SKM-1 treated with dmso at 0.1 percent for 144 hours (cell line): ENCODE measurements at regions not wholly inside any gene's neighbourhood (a gene's known extent, or its start where the extent isn't known, plus 50 kb on each side); places are given as distances from the start of the nearest gene placed in this dataset.
"Not testable (repeated sequence)": the region's sequence is repeated elsewhere in the genome, so short reads cannot be mapped to it uniquely, and the experiment has no call there.

Source experiments
- DNase-seq: peaks from one replicate; lab custom pipeline; 2025; ENCODE audit not compliant: unreplicated experiment; lab: John Stamatoyannopoulos, UW

DNA sequence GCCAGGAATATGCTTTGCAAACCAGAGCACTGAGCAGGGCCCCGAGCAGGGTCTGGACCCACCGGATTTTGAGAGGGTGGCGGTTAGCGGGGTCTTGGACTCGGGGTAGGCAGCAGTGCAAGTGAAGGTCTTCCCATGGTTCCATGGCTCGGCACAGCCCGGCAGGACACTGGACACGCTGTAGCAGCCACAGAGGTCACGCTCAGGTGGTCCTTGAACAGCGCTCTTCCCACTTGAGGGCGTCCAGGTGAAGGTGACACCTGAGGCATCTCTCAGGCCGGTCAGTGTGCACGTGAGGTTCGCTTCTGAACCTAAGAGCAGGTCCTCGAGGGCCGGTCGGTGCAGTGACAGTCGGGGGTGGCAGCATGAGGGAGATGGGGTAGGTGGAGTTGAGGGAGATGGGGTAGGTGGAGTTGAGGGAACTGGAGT, 181.4 kb downstream of the TMEM121 start:
- DNase-seq = not testable (repeated sequence)

DNA sequence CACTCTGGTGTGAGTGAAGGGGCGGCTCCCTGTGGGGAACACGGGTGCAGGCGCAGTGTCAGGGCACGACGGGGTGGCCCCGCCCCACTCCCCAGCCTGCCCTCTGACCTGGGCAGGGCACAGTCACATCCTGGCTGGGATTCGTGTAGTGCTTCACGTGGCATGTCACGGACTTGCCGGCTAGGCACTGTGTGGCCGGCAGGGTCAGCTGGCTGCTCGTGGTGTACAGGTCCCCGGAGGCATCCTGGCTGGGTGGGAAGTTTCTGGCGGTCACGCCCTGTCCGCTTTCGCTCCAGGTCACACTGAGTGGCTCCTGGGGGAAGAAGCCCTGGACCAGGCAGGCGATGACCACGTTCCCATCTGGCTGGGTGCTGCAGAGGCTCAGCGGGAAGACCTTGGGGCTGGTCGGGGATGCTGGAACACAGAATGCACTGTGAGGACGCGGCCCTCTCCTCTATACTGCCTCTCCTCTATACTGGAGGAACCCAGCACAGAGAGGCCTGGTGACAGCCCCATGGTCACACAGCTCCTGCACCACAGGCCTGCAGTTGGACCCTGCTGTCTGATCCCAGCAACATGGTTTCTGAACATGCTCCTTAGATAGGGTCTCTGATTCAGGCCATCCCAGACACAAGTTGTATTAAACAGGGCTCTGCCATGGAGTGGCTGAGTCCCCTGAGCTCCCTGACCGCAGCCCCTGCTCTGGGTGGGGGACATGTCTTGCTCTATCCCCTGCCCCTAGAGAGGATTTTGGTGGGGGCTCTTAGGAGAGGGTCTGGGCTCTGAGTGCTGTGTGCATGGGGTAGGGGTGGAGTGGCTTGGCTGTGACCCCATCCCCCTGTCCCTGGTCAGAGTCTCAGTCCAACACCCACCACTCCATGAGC, 182.1 kb downstream of the TMEM121 start:
- DNase-seq = not testable (repeated sequence)

DNA sequence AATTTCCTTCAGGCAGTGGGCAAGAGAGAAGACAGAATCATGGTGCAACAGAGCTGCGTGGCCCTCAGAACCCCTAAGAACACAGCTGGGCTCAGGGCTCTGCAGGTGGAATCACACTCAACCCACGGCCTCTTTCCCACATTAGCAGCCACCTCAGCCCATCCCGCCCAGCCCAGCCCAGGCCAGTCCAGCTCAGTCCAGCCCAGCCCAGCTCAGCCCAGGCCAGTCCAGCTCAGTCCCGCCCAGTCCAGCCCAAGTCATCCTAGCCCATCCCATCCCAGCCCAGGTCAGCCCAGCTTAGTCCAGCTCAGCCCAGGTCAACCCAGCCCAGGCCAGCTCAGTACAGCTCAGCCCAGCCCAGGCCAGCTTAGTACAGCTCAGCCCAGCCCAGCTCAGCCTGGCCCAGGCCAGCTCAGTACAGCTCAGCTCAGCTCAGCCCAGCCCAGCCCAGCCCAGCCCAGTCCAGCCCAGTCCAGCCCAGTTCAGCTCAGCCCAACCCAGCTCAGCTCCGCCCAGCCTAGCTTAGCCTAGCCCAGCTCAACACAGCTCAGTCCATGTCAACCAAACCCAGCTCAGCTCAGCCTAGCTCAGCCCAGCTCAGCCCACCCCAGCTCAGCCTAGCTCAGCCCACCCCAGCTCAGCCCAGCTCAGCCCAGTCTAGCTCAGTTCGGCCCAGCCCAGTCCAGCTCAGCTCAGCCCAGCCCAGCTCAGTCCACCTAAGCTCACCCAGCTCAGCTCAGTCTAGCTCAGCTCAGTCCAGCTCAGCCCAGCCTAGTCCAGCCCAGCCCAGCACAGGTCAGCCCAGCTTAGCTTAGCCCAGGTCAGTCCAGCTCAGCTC, 183.1 kb downstream of the TMEM121 start:
- no peak for DNase-seq

DNA sequence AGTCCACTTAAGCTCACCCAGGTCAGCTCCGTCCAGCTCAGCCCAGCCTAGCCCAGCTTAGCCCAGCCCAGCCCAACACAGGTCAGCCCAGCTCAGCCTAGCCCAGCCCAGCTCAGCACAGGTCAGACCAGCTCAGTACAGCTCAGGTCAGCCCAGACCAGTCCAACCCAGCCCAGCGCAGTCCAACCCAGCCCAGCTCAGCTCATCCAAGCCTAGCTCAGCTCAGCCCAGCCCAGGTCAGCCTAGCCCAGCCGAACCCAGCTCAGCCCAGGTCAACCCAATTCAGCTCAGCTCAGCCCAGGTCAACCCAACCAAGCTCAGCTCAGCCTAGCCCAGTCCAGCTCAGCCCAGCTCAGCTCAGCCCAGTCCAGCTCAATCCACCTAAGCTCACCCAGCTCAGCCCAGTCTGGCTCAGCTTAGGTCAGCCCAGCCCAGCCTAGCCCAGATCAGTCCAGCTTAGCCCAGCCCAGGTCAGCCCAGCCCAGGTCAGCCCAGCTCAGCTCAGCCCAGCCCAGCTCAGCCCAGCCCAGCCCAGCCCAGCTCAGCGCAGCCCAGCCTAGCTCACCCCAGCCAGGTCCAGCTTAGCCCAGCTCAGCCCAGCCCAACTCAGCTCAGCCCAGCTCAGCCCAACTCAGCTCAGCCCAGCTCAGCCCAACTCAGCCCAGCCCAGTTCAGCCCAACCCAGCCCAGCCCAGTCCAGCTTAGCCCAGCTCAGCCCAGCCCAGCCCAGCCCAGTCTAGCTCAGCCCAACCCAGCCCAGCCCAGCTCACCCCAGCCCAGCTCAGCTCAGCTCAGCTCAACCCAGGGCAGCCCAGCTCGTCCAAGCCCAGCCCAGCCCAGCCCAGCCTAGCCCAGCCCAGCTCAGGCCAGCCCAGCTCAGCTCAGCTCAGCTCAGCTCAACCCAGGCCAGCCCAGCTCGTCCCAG, 184.0 kb downstream of the TMEM121 start:
- no peak for DNase-seq

DNA sequence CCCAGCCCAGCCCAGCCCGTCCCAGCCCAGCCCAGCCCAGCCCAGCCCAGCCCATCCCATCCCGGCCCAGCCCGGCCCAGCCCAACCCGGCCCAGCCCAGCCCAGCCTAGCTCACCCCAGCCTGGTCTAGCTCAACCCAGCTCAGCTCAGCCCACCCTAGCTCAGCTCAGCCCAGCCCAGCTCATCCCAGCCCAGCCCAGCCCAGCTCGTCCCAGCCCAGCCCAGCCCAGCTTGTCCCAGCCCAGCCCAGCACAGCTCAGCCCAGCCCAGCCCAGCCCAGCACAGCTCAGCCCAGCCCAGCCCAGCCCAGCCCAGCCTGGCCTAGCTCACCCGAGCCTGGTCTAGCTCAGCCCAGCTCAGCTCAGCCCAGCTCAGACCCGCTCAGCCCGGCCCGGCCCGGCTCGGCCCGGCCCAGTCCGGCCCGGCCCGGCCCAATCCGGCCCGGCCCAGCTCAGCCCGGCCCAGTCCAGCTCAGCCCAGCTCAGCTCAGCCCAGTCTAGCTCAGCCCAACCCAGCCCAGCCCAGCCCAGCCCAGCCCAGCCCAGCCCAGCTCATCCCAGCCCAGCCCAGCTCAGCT, 184.7 kb downstream of the TMEM121 start:
- no peak for DNase-seq

DNA sequence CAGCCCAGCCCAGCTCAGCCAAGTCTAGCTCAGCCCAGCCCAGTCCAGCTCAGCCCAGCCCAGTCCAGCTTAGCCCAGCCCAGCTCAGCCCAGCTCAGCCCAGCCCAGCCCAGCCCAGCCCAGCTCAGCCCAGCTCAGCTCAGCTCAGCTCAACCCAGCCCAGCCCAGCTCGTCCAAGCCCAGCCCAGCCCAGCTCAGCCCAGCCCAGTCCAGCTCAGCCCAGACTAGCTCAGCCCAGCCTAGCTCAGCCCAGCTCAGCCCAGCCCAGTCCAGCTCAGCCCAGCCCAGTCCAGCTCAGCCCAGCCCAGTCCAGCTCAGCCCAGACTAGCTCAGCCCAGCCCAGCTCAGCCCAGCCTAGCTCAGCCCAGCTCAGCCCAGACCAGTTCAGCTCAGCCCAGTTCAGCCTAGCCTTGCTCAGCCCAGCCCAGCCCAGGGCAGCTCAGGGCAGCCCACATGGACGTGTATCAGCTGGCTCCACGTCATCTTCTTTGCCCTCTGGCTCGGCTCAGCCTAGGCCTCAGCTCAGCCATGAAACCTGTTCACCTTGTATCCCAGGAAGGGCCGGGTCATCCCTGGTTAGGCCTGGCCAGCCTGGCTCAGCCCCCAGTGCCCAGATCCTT, 185.6 kb downstream of the TMEM121 start:
- DNase-seq = no peak

DNA sequence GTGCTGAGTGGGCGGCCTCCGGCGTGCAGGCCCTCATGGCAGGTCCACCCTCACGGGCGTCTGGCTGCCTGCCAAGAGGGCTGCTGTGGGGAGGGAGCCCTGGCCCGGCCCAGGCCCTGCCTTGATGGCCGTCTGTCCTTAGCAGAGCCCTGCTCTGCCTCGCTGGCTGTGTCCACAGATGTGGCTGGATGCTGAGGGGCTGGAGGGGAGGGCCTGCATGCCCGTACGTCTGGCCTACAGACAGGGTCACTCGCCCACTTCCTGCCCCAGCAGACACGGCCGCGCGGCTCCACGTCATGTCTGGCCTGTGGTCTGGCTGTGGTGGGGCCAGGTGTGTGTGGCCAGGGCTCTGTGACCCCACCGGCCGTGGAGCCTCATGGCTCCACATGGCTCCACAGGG, 186.3 kb downstream of the TMEM121 start:
- not testable (repeated sequence) for DNase-seq

DNA sequence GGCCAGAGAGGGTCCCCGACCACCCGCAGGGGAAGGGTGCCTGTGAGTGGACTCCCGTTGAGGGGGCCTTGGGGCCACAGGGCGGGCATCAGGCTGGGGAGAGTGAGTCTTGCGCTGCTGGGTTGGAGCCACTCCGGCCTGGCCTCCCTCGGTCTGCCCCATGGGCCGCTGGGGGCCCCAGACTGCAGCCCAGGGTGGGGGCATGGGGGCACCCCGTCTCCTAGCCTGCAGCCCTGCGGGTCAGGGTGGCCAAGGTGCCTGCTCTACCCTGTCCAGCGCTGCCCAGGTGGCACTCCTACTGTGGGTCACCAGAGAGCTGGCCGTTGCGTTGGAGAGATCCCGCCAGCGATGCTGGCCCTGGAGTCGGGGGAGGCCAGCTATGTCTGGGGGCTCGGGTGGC, 186.8 kb downstream of the TMEM121 start:
- not testable (repeated sequence) for DNase-seq

DNA sequence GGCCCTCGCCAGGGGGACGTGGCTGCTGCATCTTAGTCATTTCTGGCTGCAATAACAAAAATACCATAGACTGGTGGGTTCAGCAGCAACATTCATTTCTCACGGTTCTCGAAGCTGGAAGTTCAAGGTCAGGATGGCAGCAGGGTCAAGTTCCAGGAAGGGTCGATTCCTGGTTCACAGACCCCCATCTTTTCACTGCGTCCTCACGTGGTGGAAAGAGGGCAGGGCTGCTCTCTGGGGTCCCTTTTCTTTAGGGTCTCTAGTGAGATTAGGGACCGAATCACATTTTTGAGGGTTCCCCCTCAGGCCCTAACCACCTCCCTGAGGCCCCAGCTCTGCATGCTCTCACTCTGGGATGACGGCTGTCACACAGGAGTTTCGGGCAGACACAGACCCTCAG, 187.5 kb downstream of the TMEM121 start:
- DNase-seq = not testable (repeated sequence)

DNA sequence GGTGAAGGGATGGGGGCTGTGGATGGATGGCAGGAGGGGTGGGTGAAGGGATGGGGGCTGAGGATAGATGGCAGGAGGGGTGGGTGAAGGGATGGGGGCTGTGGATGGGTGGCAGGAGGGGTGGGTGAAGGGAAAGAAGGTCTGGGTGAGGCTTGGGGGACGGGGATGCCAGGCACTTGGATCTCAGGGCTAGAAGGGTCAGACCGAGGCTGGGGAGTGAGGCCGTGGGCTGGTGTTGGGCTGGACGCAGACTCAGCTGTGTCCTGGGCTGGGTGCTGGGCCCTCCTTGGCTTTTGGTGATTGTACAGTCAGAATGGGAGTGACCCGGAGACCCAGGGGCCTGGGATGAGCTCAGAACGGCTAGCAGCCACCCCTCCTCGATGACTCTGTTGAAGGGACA, 192.4 kb downstream of the TMEM121 start:
- DNase-seq = not testable (repeated sequence)

DNA sequence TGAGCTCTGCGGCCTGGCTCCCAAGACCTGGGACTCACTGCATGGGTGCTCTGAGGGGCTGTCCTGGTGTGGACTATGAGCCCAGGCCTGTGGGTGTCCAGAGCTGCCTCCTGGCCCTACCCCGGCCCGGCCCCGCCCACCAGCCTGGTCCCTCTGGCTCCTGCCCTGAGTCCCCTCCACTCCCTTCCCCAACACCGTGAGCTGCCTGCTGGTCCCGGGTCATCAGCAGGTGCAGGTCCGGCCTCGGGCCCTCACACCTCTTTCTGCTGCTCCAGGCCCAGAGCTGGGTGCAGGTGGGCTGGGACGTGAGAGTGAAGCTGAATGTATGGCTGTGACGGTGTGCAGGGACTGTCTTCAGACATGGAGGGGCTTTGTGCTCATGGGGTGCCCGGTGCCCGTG, 193.7 kb downstream of the TMEM121 start:
- DNase-seq = not testable (repeated sequence)

DNA sequence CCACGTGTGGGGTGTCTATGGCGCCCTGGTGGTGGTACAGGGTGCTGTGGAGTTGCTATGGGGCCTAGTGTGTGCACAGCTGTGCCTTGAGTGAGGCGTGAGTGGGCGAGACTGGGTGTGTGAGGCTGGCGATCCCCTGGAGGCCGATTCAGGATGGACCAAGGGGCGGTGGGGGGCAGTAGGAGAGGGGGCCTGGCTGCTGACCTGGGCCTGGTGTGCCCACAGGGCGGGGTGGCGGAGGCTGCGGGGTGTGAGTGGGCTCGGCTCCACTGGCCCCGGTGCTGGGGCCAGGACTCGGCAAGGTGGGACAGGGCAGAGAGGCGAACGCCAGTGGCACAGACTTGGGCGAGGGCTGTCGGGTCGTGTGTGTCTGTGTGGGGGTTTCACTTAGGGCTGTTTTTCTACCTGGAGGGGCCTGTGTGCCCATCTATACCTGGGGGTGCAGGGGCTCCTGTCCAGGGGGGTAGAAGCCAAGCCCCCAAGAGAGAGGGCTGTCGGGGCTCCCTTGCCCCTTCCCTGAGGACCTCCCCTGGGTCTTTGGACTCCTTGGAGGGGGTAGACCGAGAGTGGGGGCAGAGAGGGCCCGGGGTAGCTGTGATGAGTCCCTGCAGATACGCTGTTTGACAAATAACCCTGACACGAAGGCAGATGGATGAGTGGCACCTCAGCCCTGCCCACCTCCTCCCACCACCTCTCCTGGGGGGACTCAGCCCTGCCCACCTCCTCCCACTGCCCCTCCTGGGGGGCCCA, 194.6 kb downstream of the TMEM121 start:
- DNase-seq = not testable (repeated sequence)

DNA sequence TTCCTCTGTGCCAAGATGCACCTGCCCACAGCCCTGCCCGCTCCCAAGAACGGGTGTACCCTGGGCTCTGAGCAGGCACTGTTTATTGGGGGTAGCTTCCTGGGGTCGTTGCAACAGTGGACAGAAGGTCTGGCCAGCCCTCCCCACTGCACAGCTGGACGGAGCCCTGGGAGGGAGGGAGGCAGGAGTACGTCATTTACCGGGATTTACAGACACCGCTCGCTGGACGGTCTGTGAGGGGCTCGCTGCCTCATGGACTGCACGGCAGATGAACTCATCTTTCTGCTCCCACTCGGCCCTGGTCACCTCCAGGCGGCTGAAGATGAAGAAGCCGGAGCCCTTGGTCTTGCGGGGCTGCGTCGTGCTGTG, 195.2 kb downstream of the TMEM121 start:
- not testable (repeated sequence) for DNase-seq

DNA sequence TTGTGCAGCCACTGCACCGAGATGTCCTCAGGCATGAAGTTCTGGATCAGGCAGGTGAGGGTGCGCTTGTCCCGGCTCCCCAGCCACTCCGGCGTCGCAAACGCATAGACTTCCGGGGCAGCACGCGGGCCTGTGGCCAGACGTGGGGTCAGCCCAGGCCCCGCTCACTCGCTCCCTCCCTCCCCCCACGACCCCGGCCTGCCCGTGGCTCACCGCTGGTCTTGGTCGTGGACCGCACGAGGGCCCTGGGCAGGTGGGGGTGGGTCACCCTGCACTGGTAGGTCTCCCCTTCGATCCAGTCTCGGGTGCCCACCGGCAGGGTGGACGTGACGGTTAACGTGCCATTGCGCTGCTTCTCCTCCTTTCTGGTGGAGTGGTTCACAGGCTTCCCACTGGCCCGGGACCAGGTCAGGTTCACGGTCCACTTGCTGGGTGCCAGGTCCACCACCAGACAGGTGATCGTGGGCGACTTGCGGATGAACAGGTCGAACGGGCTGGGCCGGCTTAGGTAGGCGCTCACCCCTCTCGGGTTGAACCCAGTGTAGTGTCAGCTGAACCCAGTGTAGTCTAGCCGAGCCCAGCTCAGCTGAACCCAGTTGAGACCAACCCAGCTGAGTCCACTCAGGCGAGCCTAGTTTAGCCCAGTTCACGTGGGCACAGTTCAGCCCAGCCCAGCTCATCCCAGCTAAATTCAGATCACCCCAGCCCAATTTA, 195.8 kb downstream of the TMEM121 start:
- not testable (repeated sequence) for DNase-seq

DNA sequence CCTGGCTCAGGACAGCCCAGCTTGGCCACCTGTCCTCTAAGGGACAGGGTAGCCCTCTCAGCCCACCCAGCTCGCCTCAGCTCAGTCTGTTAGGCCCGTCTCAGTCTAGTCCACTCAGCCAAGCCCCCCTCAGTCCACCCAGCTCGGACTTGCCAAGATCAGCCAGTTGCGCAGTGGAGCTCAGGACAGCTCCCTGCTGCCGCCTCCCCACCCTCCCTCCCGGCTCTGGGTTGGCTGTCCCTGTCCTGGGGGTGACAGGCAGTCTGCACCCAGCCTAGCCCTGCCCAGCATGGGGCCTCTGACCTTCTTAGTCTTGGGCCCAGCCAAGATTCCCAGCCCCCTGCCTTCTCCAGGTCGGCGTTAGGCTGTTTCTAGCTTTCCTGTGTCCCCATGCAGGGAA, 196.9 kb downstream of the TMEM121 start:
- not testable (repeated sequence) for DNase-seq

DNA sequence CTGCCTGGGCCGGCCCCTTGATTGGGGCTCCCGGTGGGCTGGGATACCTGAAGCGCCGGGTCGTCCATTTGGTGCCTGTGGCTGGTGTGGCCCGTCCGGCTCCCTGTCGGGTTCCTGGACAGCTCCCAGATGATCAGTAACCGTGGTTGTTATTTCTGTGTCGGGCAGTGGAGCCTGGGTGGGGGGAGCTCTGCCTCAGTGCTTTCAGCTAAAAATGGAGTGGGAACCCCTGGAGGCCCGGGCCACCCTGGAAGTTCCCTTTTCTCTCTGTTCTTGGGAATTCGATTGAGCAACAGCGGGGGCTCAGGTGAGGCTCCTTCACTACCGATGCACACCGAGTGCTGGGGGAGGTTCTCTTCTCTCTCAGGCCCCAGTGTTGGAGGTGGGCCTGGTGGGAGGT, 197.4 kb downstream of the TMEM121 start:
- DNase-seq = not testable (repeated sequence)

DNA sequence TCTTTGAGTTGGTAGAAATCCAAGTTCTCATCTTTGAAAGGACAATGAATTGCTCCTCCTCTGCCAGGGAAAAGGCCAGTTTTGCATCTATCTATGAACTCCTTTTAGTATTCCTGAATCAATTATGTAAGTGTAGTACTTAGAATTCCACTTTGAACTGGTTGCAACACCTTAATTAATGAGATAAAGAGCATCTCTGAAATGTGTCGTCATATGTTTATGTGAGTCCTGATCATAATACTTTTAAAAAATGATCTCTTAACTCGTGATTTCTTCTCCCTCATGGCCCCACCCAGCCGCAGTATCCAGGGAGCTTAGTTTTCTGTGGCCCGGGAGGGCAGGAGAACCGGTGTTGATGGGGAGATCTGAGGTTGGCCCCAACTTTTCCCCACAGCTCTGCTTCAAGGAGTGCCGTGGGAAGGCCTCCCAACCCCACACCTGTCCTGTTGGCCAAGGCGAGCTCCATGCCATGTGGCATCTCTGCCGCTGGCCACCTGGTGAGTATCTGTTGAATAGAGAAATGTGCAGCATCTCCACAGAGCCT, 203.5 kb downstream of the TMEM121 start:
- DNase-seq = not testable (repeated sequence)

DNA sequence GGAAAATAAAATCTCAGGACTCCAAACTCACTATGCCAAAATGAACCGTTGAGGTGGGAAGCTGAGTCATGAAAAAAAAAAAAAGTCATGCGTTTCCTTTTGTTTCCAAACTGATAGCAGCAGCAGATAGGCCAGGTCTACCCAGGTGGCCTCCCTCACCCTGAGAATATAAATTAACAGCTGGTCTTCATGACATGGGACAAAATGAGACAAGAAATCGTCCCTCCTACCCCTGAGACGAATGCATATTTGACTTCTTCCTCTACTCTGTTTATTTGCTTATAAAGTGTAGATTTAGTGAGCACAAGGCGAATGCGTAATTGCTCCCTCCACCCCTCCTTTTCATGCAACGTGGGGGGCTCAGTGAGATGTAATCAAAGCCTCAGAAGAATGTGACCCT, 204.3 kb downstream of the TMEM121 start:
- not testable (repeated sequence) for DNase-seq
